ENCODE measurements at regions not wholly inside any gene's neighbourhood (a gene's known extent, or its start where the extent isn't known, plus 50 kb on each side); places are given as distances from the start of the nearest gene placed in this dataset.
A peak's percentile ranks its signal among the peaks of the same experiment; 100 is the strongest.

DNA sequence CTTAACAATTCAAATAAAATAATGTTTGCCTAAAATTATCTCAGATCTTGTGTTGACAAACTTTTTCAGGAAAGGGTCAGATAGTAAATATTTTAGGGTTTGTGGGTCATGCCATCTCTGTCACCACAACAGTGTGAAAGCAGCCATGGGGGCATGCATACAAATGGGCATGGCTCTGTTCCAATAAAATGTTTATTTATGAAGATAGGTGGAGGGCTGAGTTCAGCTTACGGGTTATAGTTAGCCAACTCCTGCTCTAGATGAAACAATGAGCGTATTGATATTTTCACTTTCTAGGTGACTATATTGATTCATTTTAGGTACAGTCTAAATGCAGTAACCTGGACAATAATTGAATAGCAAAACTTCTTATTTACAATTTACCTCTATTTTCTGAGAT lies 533.8 kb upstream of the CLINT1 start:
- TF ChIP-seq, protein P1, sequence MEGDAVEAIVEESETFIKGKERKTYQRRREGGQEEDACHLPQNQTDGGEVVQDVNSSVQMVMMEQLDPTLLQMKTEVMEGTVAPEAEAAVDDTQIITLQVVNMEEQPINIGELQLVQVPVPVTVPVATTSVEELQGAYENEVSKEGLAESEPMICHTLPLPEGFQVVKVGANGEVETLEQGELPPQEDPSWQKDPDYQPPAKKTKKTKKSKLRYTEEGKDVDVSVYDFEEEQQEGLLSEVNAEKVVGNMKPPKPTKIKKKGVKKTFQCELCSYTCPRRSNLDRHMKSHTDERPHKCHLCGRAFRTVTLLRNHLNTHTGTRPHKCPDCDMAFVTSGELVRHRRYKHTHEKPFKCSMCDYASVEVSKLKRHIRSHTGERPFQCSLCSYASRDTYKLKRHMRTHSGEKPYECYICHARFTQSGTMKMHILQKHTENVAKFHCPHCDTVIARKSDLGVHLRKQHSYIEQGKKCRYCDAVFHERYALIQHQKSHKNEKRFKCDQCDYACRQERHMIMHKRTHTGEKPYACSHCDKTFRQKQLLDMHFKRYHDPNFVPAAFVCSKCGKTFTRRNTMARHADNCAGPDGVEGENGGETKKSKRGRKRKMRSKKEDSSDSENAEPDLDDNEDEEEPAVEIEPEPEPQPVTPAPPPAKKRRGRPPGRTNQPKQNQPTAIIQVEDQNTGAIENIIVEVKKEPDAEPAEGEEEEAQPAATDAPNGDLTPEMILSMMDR (IDR thresholded peaks at IDR 0.05; ENCODE audit: insufficient read depth, low read length, missing control alignments), result no peak
- H3K4me3 ChIP-seq (ENCODE audit: low read depth, low read length), result no peak overlapping the region
- DNase-seq (ENCODE audit: low read depth, low spot score), result no peak
- ChIA-PET POLR2A (no interaction called here), CTCF (no interaction called here)

DNA sequence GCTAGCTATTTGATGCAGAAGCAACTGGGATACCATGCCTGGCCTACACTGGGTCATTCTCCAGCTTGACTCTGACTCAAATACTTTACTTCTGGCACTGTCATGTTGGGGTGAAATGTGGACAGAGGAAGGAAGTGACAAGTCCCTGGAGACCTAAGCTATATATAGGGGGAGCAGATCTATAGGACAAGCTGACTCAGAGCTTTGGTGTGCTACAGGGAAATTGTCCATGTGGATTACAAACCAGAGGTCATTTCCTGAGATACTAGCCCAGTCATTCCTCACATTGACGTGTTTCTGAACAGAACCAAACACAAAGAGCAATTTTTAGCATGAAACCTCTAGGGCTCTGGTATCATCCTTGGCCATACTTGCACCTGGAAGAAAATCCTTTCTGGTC lies 531.6 kb upstream of the CLINT1 start:
- ChIA-PET CTCF (no interaction called here), POLR2A (no interaction called here)
- TF ChIP-seq, protein P1 (IDR thresholded peaks at IDR 0.05; ENCODE audit: insufficient read depth, low read length, missing control alignments), result no peak
- H3K4me3 ChIP-seq (ENCODE audit: low read depth, low read length), result no peak overlapping the region
- DNase-seq (ENCODE audit: low read depth, low spot score), result peak; percentile 38

DNA sequence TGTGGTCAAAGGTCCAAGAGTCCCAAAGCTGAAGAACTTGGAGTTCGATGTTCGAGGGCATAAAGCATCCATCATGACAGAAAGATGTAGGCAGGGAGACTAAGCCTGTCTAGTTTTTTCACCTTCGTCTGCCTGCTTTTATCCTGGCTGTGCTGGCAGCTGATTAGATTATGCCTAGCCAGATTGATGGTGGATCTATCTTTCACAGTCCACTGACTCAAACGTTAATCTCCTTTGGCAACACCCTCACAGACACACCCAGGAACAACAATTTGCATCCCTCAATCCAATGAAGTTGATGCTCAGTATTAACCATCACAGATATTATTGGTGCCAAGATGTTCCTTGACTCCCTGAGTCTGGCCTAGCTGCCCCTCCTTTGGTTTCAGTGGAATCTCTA lies 530.8 kb upstream of the CLINT1 start:
- DNase-seq (ENCODE audit: low read depth, low spot score), result no peak
- no peak overlapping the region for H3K4me3 ChIP-seq (ENCODE audit: low read depth, low read length)
- ChIA-PET POLR2A (no interaction called here), CTCF (no interaction called here)
- TF ChIP-seq, protein P1 (IDR thresholded peaks at IDR 0.05; ENCODE audit: insufficient read depth, low read length, missing control alignments), result no peak

DNA sequence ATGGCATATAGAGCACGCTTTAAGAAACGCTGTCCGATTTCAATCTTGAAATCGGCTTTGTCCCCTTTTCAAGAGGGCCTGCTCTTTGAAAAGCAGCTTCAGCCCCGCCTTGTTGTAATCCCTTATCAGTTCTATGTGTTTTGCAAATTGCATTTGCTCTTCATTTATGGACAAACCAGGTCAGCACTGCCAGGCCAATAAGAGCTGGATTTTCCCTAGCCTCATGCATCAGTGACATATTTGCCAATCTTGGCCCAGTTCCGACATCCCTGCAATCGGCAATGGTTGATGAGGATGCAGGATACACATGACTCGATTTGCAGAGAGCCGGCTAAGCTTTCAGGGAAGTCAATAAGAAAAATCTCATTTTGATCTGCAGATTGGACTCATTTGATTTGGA lies 529.1 kb upstream of the CLINT1 start:
- DNase-seq (ENCODE audit: low read depth, low spot score), result no peak
- H3K4me3 ChIP-seq (ENCODE audit: low read depth, low read length), result no peak overlapping the region
- POLR2A ChIA-PET, result no interaction called here
- CTCF ChIA-PET, result no interaction called here
- TF ChIP-seq, protein P1 (IDR thresholded peaks at IDR 0.05; ENCODE audit: insufficient read depth, low read length, missing control alignments), result no peak

DNA sequence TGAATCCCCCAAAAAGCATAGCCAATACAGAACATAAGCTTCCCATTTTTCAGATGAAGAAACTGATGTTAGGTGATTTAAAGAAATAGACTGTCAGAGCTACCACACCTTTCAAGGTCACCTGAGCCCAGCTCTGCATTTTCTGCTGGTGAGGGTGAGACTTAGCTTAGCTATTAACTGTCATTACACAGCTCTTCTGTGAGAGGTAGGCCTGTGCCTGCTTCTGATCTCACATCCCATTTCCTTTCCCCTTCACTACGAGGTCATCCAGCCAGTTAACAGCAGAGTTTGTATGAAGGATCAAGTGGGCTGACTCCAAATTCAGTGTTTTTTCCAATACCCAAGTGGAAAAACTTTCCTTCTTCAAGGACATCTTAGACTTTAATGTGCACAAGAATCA lies 528.6 kb upstream of the CLINT1 start:
- ChIA-PET CTCF (no interaction called here), POLR2A (no interaction called here)
- DNase-seq (ENCODE audit: low read depth, low spot score), result no peak
- H3K4me3 ChIP-seq (ENCODE audit: low read depth, low read length), result no peak overlapping the region
- TF ChIP-seq, protein P1 (IDR thresholded peaks at IDR 0.05; ENCODE audit: insufficient read depth, low read length, missing control alignments), result no peak

DNA sequence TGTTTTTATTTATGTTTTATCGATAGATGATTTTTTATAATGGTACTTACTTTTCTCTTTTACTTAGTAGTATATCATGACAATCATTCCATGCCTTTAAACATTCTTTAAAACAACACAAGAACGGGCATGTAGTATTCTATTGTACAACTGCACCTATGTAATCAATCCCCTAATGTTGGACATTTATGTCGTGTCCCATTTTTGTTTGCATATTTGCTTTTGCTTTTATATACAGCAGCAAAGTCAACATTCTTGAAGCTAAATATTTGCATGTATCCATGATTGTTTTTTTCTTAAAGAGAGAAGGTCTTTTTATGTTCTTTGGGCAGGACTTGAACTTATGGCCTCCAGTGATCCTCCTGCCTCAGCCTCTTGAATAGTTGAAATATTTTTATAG lies 527.0 kb upstream of the CLINT1 start:
- DNase-seq (ENCODE audit: low read depth, low spot score), result no peak
- TF ChIP-seq, protein P1 (IDR thresholded peaks at IDR 0.05; ENCODE audit: insufficient read depth, low read length, missing control alignments), result no peak
- POLR2A ChIA-PET, result no interaction called here
- CTCF ChIA-PET, result no interaction called here
- H3K4me3 ChIP-seq (ENCODE audit: low read depth, low read length), result no peak overlapping the region
